GM13976 (cell line): ENCODE measurements at regions not wholly inside any gene's neighbourhood (a gene's known extent, or its start where the extent isn't known, plus 50 kb on each side); places are given as distances from the start of the nearest gene placed in this dataset.
"Not testable (repeated sequence)": the region's sequence is repeated elsewhere in the genome, so short reads cannot be mapped to it uniquely, and the experiment has no call there.

ENCODE experiments used
- DNase-seq: peaks from one replicate; pipeline ENCODE4 v3.0.0; 2012; ENCODE audit warnings: low spot score
- CTCF ChIP-seq: IDR thresholded peaks from 2 replicates; pipeline ENCODE4 v1.5.1; 2012; ENCODE audit warnings: borderline replicate concordance, mild to moderate bottlenecking; ENCODE audit not compliant: insufficient read depth; ENCODE audit errors: extremely low read depth, missing control alignments, control extremely low read depth
- in situ Hi-C: fragments of 300-500 bp; cut with MboI; formaldehyde crosslinking; loops from one replicate; pipeline ENCODE4 v1.12.0; 2022; ENCODE audit warnings: low sequenced_read_pairs, mixed read lengths, inconsistent platforms; ENCODE audit not compliant: unreplicated experiment

GRCh38 chr14:28163897-28164296, 602.7 kb upstream of the FOXG1 start:
- in situ Hi-C loops, result no loop called here
- DNase-seq, result no peak
- no peak for TF ChIP-seq CTCF

- DNase-seq, in situ Hi-C loops: not testable (repeated sequence)
Measured at GRCh38 chr14:28187902-28188830, 578.4 kb upstream of the FOXG1 start.

- no peak for TF ChIP-seq CTCF
- no peak for DNase-seq
- in situ Hi-C loops, result no loop called here
Measured at GRCh38 chr14:28196878-28197277, 569.7 kb upstream of the FOXG1 start.

GRCh38 chr14:28220391-28220790, 546.2 kb upstream of the FOXG1 start:
- TF ChIP-seq CTCF, result no peak
- in situ Hi-C loops, result no loop called here
- no peak for DNase-seq

GRCh38 chr14:28240909-28241308, 525.7 kb upstream of the FOXG1 start:
- in situ Hi-C loops, result no loop called here
- TF ChIP-seq CTCF, result no peak
- DNase-seq, result no peak

- in situ Hi-C loops, result no loop called here
- DNase-seq, result no peak
Measured at GRCh38 chr14:28242895-28243294, 523.7 kb upstream of the FOXG1 start.

GRCh38 chr14:28243600-28243999, 523.0 kb upstream of the FOXG1 start:
- in situ Hi-C loops, result no loop called here
- no peak for TF ChIP-seq CTCF
- no peak for DNase-seq

More at GRCh38 chr14:28242895-28243294, 523.7 kb upstream of the FOXG1 start:
- TF ChIP-seq CTCF, result no peak
